Fibroblast of skin of left biceps (primary cell): ENCODE measurements at regions not wholly inside any gene's neighbourhood (a gene's known extent, or its start where the extent isn't known, plus 50 kb on each side); places are given as distances from the start of the nearest gene placed in this dataset.
"Not testable (repeated sequence)": the region's sequence is repeated elsewhere in the genome, so short reads cannot be mapped to it uniquely, and the experiment has no call there.

Experiments used
- DNase-seq, 2 experiments: peaks; one replicate each; pipeline ENCODE4 v3.0.0-alpha.2; 2013; ENCODE audit warnings: low read depth in 2 of 2

DNA sequence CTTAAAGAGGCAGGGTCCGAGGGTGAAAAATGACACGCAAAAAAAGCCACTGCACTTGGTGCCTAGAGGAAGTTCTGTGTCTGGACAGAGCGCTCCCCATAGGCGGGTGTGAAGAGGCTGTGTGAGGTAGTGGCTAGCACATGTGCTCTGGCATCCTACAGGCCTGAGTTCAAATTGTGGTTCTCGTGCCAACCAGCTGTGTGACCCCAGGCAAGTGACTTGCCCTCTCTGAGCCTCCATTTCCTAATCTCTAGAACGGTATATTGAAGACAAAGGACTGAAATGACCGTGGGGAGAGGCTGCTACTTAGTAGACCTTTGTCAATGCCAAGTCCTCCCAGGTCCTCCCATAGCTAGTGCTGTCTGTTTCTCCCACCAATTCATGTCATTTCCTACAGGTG lies 79.1 kb upstream of the MYL10 start:
- no peak for DNase-seq

DNA sequence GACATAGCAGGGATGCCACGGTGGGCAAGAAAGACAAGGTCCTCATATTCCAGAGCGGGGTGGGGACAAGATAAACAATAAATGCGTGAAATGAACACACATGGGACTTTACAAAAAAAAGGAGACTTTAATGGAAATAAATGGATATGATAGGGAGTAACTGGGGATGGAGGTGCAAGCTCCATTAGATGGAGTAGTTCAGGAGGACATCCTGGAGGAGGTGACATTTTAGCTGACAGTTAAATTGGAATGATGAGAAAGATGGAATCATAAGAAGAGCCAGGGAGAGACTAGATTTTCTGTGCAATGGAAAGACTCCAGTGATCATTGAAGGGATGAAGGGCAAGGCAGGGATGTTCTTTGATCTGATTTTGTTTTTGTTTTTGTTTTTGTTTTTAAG lies 83.6 kb upstream of the MYL10 start:
- DNase-seq, result no peak

DNA sequence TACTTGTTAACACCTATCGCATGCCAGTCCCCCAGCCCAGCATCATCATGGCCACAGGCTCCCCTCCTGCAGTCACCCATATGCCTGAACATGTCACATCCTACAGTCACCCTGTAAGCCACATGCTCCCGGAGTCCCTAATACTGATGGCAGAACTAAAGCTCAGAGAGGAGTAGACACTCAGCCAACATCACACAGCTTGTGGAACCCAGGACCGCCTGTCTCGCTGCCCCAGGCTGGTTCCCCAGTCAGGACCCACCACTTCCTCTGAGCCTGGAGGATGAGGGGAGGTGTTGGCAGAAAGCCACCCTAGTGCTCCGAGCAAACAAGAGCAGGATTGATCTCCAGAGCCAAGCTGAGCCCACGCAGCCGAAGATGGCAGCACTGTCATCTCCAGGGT lies 85.0 kb upstream of the MYL10 start:
- DNase-seq, result no peak

DNA sequence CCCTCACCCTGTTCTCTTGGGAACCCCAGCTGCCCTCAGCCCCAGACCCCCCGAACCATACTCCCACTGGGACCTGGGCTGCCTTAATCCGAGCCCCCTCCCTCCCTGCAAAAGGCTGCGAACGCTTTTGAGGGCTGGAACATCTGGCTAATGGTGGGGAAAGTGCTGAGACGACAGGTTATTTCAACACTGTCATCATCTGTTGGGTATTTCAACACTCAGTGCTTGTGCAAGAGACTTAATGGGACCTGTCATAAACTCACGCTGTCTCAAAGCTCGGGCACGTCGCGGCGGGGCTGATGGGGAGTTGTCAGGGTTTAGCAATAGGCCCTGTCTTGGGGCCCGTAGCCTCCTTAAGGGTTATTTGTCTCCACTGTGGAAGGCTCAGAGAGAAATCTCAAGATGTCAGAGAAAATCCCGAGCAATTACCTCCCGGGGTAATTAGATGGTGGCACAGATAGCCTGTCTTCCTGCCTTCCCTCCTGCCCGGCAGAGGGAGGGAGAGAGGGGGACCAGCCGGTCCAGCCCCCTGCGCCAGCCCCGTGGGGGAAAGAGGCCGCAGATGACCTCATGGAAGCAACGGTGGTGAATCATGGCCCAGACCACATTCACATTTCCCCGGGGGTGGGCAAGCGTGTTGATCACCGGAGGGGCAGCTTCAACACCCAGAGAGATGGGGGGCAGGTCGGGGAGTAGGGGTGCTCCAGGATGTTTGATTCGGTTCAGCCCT lies 88.7 kb upstream of the MYL10 start:
- peak; percentile 33 to 37 for DNase-seq

DNA sequence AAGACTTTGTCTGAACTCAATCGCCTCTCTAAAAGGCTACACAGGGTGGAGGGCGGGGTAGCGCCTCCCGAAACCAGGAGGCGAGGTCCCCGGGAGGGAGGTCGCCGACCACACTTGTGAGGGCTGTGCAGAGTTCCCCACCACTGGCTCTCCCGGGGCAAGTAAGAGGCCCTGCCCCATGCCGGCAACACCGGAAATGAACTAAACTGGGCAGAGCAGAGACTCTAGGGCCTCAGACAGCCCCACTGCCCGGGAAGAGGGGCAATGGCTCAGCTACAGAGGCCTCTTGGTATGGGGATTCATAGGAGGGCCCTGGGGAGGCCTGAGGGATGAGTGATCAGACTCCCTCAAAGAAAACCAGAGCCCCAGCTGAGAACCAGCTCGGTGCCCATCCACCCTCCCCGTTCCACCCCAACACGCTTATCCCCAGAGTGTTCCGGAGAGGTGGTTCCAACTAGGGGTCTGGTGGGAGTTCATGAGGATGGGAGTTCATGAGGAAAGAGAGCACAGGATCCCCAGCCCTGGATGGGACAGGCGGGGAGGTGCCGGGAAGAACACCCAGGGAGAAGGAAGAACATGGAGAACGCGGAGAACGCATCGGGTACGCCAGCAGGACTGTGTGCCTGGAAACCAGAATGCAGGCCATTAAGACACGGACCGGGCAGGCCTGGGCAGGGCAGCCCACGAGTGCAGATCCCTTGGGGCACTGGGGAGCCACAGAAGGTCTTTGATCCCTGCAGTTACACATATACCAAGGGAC lies 89.4 kb upstream of the MYL10 start:
- DNase-seq, result no peak

DNA sequence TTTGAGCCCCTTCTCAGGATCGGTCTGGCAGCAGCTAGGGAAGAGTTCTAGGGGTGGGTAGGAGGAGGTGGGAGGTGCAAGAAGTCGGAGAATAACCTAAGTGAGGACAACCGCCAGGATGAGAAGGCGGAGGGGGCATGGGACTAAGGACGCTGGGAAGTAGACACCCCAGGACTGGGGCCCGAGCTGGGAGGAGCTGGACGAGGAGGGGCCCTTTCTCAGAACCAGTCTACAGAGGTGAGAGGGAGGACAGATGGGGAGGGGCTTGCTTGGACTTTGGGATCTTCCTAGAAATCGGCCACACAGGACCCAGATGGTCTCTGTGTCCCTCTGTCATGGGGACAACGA lies 90.0 kb upstream of the MYL10 start:
- DNase-seq, result no peak

DNA sequence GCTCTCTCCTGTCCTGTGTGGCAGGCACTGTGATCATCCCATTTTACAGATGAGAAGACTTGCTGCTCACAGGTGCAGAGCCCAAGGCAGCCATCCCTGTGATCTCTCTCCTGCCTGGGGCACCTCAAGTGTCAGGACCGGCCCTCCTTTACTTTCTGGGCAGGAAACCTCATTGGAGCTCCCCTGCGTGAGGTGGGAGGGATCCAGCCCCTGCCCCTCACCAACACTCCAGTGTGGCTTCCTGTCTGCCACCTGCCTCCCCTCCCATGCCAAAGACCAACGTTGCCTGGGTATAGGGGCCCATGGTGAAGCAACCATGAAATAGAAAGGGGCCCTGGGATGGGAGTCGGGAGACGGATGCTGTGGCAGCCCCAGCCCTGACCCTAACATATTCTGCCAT lies 91.2 kb upstream of the MYL10 start:
- DNase-seq, result no peak

DNA sequence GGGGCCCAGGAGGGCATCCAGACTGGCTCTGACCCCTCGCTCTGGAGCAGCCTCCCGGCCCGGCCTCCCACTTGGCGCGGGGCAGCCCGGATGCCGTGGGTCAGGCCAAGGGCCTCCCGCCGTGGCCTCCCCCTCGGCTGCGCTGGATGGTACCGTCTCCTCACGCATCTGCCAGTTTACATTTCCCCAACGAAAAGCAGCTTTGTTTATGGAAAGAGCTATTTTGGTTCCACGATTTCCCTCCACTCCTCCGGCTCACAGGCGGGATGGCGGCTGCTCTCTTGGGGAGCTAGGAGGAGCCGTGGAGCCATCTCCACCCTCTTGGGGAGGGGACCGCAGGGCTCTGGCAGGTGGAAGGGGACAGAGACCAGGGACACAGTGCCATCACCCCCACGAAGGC lies 93.2 kb upstream of the MYL10 start:
- DNase-seq, result no peak

DNA sequence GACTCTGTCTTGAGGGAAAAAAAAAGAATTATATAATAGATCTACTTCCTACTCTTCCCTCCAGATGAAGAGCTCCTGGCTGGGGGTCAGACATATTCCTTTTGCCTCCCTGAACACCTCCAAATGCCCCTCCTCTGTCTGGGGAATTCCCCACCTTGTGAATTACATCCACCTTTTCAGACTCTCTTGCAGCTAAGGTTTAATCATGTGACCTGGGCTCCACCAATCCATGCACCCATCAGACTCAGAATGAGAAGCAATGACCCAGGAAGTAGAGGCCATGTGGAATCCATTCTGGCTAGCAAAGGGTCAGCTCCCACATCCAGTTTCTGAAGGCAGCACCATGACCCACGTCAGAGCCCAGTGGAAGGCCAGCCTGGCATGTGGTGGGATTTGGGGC lies 93.6 kb upstream of the CUX1 start:
- no peak for DNase-seq

DNA sequence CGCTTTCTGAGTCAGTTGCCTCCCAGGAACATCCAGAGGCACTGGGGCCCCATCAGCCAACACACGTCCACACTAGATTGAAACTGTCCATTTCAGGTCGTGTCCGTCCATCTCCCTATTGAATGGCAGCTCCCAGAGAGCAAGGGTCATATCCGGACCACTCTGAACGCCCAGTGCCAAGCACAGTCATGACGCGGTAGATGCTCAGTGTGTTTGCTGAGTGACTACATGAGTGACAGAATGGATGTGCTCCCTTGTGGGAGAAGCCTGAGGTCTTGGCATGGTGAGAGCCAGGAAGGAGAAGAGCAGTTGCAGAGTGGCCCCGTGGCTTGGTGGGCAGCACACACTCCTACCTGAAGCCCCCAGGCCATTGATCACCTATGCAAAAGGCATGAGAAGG lies 92.5 kb upstream of the CUX1 start:
- DNase-seq, result no peak

DNA sequence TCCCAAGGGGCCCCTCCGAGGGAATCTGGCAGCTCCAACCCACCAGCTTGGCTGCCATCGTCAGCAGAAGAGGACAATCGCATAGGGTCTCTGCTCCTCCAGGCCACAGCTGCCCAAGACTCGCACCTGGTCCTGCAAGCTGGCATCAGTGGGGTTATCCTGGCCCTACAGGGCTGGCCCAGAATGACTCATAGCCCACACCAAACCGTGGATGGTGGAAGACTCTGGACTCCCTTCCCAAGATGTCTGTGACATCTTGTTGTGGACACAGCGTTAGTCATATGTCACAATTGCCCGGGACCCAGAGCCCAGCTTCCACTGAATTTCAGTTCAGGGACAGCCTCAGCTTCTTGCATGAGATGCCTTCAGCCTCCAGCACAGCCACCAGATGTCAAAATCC lies 91.5 kb upstream of the CUX1 start:
- no peak for DNase-seq

DNA sequence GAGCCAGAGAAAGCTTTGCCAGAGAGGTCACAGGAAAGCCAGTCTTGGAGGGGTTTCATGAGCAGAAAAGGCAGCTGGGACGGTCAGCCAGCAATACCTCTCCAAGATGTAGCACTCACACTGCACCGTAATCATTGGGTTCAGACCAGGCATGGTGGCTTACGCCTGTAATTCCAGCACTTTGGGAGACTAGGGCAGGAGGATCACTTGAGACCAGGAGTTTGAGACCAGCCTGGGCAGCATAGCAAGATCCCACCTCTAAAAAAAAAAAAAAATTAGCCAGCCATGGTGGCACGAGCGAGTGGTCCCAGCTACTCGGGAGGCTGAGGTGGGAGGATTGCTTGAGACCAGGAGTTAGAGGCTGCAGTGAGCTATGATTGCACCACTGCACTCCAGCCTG lies 90.2 kb upstream of the CUX1 start:
- no peak for DNase-seq

DNA sequence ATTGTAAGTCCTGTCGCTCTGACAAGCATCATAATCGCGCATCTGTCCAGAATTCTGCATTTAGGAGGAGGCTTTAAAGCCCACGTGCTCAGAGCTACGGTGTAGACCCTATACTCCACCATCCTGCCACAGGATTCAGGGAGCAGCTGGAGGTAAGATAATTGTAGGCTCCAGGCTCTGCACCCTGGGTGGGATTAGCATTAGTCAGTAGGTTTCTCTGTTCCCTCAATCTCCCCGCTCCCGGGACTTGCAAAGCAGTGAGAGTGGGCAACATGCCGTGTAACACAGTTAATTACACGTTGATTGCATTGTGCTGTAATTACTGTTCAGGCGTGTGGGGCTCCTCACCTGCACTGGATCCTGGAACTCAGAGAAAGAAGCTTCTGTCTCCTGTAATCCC lies 89.3 kb upstream of the CUX1 start:
- no peak for DNase-seq

DNA sequence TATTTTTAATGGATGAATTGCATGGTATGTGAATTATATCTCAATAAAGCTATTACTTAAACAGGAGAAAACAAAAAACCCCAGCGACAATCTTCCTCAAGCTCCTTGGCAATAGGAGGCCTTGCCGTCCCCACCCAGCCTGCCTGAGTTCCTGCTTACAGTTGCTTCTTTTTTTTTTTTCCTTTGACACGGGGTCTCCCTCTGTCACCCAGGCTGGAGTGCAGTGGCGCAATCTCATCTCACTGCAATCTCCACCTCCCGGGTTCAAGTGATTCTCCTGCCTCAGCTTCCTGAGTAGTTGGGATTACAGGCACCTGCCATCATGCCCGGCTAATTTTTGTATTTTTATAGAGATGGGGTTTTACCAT lies 88.6 kb upstream of the CUX1 start:
- DNase-seq, result not testable (repeated sequence)

DNA sequence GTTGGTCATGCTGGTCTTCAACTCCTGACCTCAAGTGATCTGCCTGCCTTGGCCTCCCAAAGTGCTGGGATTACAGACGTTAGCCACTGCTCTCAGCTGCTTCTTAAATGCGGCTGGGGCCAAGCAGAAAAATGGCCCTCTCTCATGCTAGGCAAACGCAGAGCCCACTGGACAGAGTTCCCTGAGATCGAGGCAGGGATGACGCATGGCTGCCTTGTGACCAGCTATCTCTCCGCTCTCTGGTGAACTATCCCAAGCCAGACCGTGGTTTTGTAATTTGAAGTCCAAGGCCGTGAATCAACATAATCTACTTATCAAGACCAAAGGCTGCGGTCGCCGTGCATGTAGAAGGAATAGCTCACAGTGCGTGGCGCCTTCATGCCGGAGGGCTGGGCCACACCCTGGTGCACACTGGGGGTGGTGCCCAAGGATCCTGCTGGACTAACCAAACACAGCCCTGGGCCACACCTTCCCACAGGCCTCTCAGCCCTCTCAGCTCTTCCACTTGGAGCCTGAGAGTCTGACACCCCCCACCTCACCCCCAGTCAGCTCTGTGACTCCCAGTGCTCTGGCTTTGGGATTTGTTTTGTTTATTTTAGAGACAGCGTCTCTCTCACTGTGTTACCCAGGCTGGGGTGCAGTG lies 88.1 kb upstream of the CUX1 start:
- DNase-seq, result peak; percentile 13 to 24

DNA sequence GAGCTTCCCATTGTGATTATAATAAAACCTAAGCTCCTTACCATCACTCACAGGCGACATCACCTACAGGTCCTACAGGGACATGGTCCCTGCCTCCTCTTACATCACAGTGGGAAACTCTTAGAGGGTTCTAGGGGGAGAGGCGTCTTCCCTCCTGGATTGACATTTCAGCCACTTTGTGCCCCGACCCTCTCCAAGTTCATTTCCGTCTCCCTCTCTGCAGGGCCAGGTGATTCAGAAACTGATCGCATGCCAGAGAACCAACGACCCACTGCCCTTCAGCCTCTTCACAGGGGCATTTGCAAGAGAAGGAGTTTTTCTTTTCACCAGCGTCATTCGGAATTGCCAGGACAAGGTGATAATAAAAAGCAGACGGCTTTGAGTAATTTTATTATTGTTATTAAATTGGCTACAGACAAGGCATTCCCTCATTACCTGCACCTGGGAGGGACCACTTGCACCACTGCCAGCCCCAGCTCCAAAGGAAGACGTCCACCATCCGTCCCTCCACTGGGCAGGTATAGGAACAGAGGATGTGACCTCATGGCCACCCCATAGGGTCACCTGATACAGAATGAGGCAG lies 85.8 kb upstream of the CUX1 start:
- DNase-seq, result no peak

DNA sequence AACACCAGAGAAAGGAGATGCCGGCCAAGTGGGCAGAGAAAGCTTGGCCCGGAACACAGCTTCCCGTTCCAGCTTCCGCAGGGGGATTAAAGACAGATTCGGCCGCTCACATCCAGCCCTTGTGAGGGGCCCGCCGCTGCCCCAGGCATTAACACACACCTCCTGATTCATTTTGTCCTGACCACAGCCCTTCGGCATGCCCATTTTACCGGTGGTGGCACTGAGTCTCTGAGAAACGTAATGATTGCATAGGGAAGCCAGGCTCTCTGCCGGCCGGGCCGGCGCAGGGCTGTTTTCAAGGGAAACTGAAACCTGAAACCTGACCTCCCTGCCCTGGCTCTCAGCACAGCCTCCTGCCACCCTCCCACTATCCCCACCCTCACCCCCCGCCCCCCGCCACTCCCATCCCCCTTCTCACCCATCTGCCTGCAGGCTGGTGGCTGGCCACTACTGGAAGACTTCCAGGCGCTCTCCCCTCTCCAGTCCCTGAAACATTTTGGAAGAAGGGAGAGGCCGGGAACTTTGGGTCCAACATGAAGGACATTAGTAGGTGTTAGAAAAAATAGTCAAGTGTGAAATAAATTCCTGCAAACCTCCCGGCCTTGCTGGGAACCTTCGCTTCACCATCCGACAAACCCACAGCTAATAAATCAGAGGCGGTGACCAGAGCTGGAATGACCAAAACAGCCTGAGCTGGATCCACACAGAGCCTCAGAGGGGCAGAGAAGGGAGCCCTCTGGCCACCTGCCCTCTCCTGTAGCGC lies 83.5 kb upstream of the CUX1 start:
- DNase-seq, result no peak

DNA sequence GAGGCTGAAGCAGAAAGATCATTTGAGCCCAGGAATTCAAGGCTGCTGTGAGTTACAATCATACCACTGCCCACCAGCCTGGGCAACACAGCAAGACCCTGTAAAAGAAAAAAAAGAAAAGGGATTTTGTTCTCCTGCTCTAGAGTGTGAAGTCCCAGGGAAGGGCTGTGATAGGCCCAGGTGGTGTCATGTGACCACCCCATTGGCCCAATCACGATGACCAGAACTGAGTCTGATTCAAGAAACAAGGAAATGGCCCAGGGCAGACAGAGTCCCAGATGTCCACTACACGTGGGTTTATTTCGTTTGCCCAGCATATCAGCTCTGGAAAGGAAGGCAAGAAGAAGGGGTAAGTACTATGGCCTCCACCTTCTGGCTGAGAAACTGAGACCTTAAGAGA lies 81.3 kb upstream of the CUX1 start:
- no peak for DNase-seq

DNA sequence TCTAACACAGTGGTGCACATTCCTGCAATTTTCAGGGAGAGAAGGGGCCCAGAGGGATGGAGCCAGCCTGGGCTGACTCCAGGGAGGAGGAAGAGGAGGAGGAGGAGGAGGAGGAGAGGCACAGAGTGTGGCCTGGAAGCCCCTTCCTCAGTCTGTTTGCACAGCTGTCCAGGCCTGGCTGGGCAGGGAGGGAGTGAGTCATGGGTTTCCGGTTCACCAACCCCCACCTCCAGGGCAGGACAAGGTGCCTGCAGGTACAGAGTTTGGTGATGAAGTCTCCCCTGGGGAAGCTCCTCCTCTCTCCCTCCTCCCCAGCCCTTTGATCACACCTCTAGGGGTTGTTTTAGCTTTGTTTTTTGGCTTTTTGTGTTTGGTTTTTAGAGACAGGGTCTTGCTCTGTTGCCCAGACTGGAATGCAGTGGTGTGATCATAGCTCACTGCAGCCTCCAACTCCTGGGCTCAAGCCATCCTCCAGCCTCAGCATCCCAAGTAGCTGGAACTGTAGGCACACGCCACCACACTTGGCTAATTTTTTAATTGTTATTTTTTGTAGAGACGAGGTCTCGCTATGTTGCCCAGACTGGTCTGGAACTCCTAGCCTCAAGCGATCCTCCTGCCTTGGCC lies 77.5 kb upstream of the CUX1 start:
- DNase-seq, result no peak

DNA sequence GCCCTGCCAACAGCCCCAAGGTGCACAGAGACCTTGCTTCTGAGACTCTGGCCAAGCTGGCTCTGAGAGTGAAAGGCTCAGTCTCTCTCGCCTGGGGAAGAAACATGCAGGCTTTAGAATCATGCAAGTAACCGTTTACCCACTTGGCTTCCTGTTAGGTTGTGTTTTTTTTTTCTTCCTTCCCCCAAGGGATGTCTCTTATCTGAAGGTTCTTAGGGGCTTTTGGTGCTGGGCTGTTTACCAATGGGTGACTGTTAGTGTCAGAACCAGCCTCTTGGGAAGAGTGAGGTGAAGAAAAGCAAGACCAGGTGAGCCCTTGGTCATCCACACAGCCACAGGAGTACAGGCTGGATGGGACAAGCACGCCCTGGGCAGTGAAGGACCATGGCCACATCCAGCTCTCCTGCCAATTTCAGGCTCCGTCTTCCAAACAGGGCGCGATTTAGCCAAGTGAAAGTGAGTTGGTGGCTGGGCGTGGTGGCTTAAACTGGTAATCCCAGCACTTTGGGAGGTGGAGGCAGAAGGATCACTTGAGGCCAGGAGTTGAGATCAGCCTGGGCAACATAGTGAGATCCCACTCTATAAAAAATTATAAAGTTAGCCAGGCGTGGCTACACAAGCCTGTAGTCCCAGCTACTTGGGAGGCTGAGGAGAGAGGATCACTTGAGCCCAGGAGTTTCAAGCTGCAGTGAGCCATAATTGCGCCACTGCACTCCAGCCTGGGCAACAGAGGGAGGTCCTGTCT lies 76.3 kb upstream of the CUX1 start:
- DNase-seq, result no peak
